K562 (cell line): ENCODE measurements at regions not wholly inside any gene's neighbourhood (a gene's known extent, or its start where the extent isn't known, plus 50 kb on each side); places are given as distances from the start of the nearest gene placed in this dataset.

Experiments
- NFE2L1 ChIP-seq: fragments of 450-650 bp; IDR thresholded peaks from 2 replicates; pipeline ENCODE4 v1.6.1; 2016; ENCODE audit warnings: missing genetic modification characterization, low read depth, mild to moderate bottlenecking, missing compliant biosample characterization, moderate library complexity, borderline replicate concordance
- TF ChIP-seq, protein P1 (sequence below): sonication (generic); formaldehyde crosslinking; IDR thresholded peaks from 2 replicates; pipeline ENCODE4 v1.8.1; 2023; ENCODE audit warnings: mild to moderate bottlenecking, missing genetic modification reagents
- TF ChIP-seq, protein P2 (sequence below): fragments of 250-450 bp; sonication (Bioruptor Pico); IDR thresholded peaks from 2 replicates; pipeline ENCODE4 v1.5.0; 2020; ENCODE audit warnings: mild to moderate bottlenecking
- TF ChIP-seq, protein P3 (sequence below), 3 experiments: IDR thresholded peaks in 2 of 3; conservative IDR thresholded peaks in 1 of 3; 2 replicates each; pipeline ENCODE4 v1.5.1; 2011 to 2012; ENCODE audit warnings: low read length in 3 of 3, mild to moderate bottlenecking in 3 of 3, control low read depth in 2 of 3, improper control_type of control experiment in 1 of 3, inconsistent platforms in 1 of 3, low read depth in 1 of 3, mixed read lengths in 1 of 3, moderate library complexity in 1 of 3; ENCODE audit not compliant: insufficient read depth in 2 of 3

DNA sequence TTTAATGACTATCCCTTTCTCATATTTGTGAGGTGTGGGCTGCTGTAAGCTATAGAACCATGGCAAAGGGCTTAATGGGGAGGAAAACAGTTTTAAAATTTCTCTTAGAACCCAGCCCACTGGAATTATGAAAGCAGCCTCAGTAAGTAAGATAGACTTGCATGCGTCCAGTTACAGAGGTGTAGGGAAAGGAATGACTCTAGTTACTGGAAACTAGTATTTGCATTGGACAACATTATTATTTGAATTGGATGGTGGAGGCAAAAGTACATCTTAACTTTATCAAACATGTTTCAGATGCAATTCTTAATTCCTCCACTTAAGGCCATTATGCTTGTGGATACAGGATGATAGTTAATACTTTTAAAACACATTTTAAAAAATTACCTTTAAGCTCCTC, 292.9 kb downstream of the SPRY2 start:
- TF ChIP-seq, protein P1, sequence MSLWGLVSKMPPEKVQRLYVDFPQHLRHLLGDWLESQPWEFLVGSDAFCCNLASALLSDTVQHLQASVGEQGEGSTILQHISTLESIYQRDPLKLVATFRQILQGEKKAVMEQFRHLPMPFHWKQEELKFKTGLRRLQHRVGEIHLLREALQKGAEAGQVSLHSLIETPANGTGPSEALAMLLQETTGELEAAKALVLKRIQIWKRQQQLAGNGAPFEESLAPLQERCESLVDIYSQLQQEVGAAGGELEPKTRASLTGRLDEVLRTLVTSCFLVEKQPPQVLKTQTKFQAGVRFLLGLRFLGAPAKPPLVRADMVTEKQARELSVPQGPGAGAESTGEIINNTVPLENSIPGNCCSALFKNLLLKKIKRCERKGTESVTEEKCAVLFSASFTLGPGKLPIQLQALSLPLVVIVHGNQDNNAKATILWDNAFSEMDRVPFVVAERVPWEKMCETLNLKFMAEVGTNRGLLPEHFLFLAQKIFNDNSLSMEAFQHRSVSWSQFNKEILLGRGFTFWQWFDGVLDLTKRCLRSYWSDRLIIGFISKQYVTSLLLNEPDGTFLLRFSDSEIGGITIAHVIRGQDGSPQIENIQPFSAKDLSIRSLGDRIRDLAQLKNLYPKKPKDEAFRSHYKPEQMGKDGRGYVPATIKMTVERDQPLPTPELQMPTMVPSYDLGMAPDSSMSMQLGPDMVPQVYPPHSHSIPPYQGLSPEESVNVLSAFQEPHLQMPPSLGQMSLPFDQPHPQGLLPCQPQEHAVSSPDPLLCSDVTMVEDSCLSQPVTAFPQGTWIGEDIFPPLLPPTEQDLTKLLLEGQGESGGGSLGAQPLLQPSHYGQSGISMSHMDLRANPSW, result no peak
- TF ChIP-seq, protein P2, sequence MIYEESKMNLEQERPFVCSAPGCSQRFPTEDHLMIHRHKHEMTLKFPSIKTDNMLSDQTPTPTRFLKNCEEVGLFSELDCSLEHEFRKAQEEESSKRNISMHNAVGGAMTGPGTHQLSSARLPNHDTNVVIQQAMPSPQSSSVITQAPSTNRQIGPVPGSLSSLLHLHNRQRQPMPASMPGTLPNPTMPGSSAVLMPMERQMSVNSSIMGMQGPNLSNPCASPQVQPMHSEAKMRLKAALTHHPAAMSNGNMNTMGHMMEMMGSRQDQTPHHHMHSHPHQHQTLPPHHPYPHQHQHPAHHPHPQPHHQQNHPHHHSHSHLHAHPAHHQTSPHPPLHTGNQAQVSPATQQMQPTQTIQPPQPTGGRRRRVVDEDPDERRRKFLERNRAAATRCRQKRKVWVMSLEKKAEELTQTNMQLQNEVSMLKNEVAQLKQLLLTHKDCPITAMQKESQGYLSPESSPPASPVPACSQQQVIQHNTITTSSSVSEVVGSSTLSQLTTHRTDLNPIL, result no peak
- TF ChIP-seq, protein P3, sequence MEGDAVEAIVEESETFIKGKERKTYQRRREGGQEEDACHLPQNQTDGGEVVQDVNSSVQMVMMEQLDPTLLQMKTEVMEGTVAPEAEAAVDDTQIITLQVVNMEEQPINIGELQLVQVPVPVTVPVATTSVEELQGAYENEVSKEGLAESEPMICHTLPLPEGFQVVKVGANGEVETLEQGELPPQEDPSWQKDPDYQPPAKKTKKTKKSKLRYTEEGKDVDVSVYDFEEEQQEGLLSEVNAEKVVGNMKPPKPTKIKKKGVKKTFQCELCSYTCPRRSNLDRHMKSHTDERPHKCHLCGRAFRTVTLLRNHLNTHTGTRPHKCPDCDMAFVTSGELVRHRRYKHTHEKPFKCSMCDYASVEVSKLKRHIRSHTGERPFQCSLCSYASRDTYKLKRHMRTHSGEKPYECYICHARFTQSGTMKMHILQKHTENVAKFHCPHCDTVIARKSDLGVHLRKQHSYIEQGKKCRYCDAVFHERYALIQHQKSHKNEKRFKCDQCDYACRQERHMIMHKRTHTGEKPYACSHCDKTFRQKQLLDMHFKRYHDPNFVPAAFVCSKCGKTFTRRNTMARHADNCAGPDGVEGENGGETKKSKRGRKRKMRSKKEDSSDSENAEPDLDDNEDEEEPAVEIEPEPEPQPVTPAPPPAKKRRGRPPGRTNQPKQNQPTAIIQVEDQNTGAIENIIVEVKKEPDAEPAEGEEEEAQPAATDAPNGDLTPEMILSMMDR (IDR thresholded peaks at IDR 0.05 in 2 of 3, conservative IDR thresholded peaks at IDR 0.05 in 1 of 3; ENCODE audit: insufficient read depth in 2 of 3, low read depth in 1 of 3, low read length in 3 of 3), result no peak
- TF ChIP-seq NFE2L1 (tag), result no peak
